Lower lobe of right lung (tissue), 2 donors: ENCODE measurements at regions not wholly inside any gene's neighbourhood (a gene's known extent, or its start where the extent isn't known, plus 50 kb on each side); places are given as distances from the start of the nearest gene placed in this dataset.
"Not testable (repeated sequence)": the region's sequence is repeated elsewhere in the genome, so short reads cannot be mapped to it uniquely, and the experiment has no call there.

Source experiments
- ATAC-seq, 2 donors: fragments of 200-7000 bp; cut with Tn5 transposase; one replicate each; pipeline ENCODE4 v1.9.1; 2020 to 2022; ENCODE audit warnings: mild to moderate bottlenecking in 2 of 2, moderate library complexity in 2 of 2
- DNase-seq: peaks from one replicate; pipeline ENCODE4 v3.0.0-alpha.2; 2020
- H3K27ac ChIP-seq: fragments of 200-600 bp; one replicate; pipeline ENCODE4 v1.8.0; 2022
- H3K27me3 ChIP-seq: fragments of 200-600 bp; one replicate; pipeline ENCODE4 v1.8.0; 2022; ENCODE audit warnings: low read depth
- H3K36me3 ChIP-seq: fragments of 200-600 bp; one replicate; pipeline ENCODE4 v1.8.0; 2022; ENCODE audit warnings: mild to moderate bottlenecking
- H3K4me1 ChIP-seq: fragments of 200-600 bp; one replicate; pipeline ENCODE4 v1.8.0; 2022
- H3K4me3 ChIP-seq: fragments of 200-600 bp; one replicate; pipeline ENCODE4 v1.8.0; 2022; ENCODE audit warnings: mild to moderate bottlenecking
- H3K9me3 ChIP-seq: fragments of 200-600 bp; one replicate; pipeline ENCODE4 v1.8.0; 2022
- intact Hi-C: fragments of 100-400 bp; cut with DNase I; formaldehyde crosslinking; loops from one replicate; pipeline ENCODE4 v1.11.0; 2022
- TF ChIP-seq, protein P1 (sequence below): fragments of 200-600 bp; IDR thresholded peaks from one replicate; pipeline ENCODE4 v1.8.0; 2022; ENCODE audit warnings: antibody characterized with exemption, mild to moderate bottlenecking
- donor health status: DM: no; HTN: yes; CAD: no; lungs with severe emphysema.

GRCh38 chr17:31778523-31778922, 80.5 kb downstream of the COPRS start:
- H3K27ac ChIP-seq, result no peak overlapping the region
- H3K36me3 ChIP-seq, result no peaks in the 10 kb centered on the region
- H3K9me3 ChIP-seq, result no peaks in the 10 kb centered on the region
- ATAC-seq (no peak), DNase-seq (no peak)
- intact Hi-C loops, result no loop called here
- TF ChIP-seq, protein P1, sequence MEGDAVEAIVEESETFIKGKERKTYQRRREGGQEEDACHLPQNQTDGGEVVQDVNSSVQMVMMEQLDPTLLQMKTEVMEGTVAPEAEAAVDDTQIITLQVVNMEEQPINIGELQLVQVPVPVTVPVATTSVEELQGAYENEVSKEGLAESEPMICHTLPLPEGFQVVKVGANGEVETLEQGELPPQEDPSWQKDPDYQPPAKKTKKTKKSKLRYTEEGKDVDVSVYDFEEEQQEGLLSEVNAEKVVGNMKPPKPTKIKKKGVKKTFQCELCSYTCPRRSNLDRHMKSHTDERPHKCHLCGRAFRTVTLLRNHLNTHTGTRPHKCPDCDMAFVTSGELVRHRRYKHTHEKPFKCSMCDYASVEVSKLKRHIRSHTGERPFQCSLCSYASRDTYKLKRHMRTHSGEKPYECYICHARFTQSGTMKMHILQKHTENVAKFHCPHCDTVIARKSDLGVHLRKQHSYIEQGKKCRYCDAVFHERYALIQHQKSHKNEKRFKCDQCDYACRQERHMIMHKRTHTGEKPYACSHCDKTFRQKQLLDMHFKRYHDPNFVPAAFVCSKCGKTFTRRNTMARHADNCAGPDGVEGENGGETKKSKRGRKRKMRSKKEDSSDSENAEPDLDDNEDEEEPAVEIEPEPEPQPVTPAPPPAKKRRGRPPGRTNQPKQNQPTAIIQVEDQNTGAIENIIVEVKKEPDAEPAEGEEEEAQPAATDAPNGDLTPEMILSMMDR, result no peak
- H3K27me3 ChIP-seq, result no peaks in the 10 kb centered on the region
- H3K4me3 ChIP-seq, result no peak overlapping the region
- H3K4me1 ChIP-seq, result no peaks in the 10 kb centered on the region

DNA sequence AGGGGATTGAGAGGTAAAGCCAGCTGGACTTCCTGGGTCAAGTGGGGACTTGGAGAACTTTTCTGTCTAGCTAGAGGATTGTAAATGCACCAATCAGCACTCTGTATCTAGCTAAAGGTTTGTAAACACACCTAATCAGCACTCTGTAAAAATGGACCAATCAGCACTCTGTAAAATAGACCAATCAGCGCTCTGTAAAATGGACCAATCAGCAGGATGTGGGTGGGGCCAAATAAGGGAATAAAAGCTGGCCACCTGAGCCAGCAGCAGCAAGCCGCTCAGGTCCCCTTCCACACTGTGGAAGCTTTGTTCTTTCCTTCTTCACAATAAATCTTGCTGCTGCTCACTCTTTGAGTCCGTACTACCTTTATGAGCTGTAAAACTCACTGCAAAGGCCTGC, 87.7 kb downstream of the COPRS start:
- H3K4me3 ChIP-seq, ATAC-seq, H3K9me3 ChIP-seq, intact Hi-C loops, H3K36me3 ChIP-seq, H3K27me3 ChIP-seq, H3K4me1 ChIP-seq, DNase-seq, H3K27ac ChIP-seq: not testable (repeated sequence)

DNA sequence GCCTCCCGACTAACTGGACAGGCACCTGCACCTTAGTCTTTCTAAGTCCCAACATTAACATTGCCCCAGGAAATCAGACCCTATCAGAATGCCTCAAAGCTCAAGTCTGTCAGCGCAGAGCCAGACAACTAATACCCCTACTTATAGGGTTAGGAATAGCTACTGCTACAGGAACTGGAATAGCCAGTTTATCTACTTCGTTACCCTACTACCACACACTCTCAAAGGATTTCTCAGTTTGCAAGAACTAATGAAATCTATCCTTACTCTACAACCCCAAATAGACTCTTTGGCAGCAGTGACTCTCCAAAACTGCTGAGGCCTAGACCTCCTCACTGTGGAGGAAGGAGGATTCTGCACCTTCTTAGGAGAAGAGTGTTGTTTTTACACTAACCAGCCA, 88.5 kb downstream of the COPRS start:
- intact Hi-C loops, H3K27ac ChIP-seq: not testable (repeated sequence)

GRCh38 chr17:31761836-31762510, 97.1 kb downstream of the COPRS start:
- H3K4me1 ChIP-seq, ATAC-seq, H3K36me3 ChIP-seq, H3K27me3 ChIP-seq, H3K9me3 ChIP-seq, H3K4me3 ChIP-seq, H3K27ac ChIP-seq, intact Hi-C loops, DNase-seq: not testable (repeated sequence)

More for the DNA sequence above, 88.5 kb downstream of the COPRS start:
- H3K4me1 ChIP-seq, DNase-seq, H3K36me3 ChIP-seq, ATAC-seq, H3K4me3 ChIP-seq, H3K27me3 ChIP-seq, H3K9me3 ChIP-seq: not testable (repeated sequence)

DNA sequence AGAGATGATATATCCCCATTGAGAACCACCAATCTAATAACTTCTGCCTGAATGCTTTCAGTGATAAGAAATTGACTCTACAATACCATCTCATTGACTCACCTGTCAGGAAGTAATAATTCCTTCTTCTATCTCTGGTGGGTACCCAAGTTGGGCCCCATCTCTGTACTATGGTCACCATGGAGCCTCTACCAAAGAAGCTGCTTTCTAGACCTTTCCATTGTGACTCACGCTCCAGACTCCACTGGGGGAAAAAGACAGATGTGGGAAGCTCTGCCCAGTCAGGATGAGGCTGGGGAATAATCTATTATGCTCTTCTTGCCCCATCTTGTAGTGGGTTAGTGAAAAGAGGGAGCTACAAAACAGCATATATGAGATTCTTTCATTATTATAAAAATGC, 100.4 kb downstream of the COPRS start:
- ATAC-seq, result no peak
- H3K27ac ChIP-seq, result no peak overlapping the region
- peaks cover 5% of the 10 kb centered on the region for H3K27me3 ChIP-seq

GRCh38 chr17:31757097-31757496, 101.9 kb downstream of the COPRS start:
- H3K4me3 ChIP-seq, result no peak overlapping the region
- peaks cover 5% of the 10 kb centered on the region for H3K27me3 ChIP-seq
- no peak for ATAC-seq
- TF ChIP-seq, protein P1, result no peak
- H3K9me3 ChIP-seq, result no peaks in the 10 kb centered on the region
- no peaks in the 10 kb centered on the region for H3K4me1 ChIP-seq
- H3K36me3 ChIP-seq, result no peaks in the 10 kb centered on the region
- H3K27ac ChIP-seq, result no peak overlapping the region
- DNase-seq, result no peak
- intact Hi-C loops, result no loop called here

More for the DNA sequence above, 100.4 kb downstream of the COPRS start:
- H3K36me3 ChIP-seq, result no peaks in the 10 kb centered on the region
- no peak overlapping the region for H3K4me3 ChIP-seq
- TF ChIP-seq, protein P1, result no peak
- no peak for DNase-seq
- intact Hi-C loops, result no loop called here
- no peaks in the 10 kb centered on the region for H3K4me1 ChIP-seq
- no peaks in the 10 kb centered on the region for H3K9me3 ChIP-seq

DNA sequence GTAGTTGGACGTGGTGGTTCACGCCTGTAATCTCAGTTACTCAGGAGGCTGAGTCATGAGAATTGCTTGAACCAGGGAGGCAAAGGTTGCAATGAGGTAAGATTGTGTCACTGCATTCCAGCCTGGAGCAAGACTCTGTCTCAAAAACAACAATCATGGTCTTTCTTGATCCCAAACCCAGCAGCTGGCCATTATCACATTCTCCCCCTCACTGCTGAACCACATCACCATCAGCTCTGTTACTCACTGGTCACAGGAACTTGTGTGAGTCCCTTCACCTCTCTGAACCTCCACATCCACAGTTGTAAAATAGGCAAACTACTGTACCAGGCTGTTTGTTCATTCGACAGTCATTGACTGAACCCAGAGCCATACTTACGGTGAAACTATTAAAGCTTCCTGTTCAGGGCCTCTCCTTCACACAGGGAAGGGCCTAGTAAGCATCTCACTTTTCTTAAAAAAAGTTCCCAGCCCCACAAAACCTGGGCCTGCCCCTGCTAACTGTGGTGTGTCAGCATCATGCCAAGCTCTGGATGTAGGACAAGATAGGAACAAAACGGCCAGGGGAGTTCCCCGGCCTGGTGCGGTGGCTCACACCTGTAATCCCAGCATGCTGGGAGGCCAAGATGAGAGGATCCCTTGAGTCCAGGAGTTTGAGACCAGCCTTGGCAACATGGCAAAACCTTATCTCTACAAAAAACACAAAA, 104.7 kb downstream of the COPRS start:
- Histone ChIP-seq H3K4me1 (no peaks in the 10 kb centered on the region), H3K36me3 (no peaks in the 10 kb centered on the region), H3K27ac (no peak overlapping the region), H3K4me3 (no peak overlapping the region), H3K9me3 (no peaks in the 10 kb centered on the region), H3K27me3 (peaks cover 2% of the 10 kb centered on the region)
- TF ChIP-seq, protein P1, result no peak
- intact Hi-C loops, result no loop called here
- ATAC-seq (no peak), DNase-seq (no peak)
